ENCODE measurements at regions not wholly inside any gene's neighbourhood (a gene's known extent, or its start where the extent isn't known, plus 50 kb on each side); places are given as distances from the start of the nearest gene placed in this dataset.

GRCh38 chr2:71786291-71787107 lies 333.1 kb downstream of the DYSF start:
- no peaks in the 10 kb centered on the region for H3K9me3 ChIP-seq (replicated peaks; ENCODE audit: insufficient read depth, low read length)
- H3K79me2 ChIP-seq (ENCODE audit: low read length), result no peaks in the 10 kb centered on the region
- H2AFZ ChIP-seq (ENCODE audit: low read length), result no peak overlapping the region
- no peaks in the 10 kb centered on the region for H3K9me2 ChIP-seq (replicated peaks; ENCODE audit: insufficient read depth, low read length)
- no peaks in the 10 kb centered on the region for H4K20me1 ChIP-seq (ENCODE audit: insufficient read depth, low read length)
- DNase-seq, result no peak
- H3K36me3 ChIP-seq (replicated peaks; ENCODE audit: insufficient read depth, low read length), result no peaks in the 10 kb centered on the region
- no peak overlapping the region for H3K4me2 ChIP-seq (ENCODE audit: low read depth, low read length)
- no peak overlapping the region for H3K4me3 ChIP-seq (ENCODE audit: low read length)
- H3K4me1 ChIP-seq (ENCODE audit: low read length), result no peaks in the 10 kb centered on the region
- no peak overlapping the region for H3K27ac ChIP-seq (ENCODE audit: low read length)
- H3K9ac ChIP-seq (ENCODE audit: low read length), result no peak overlapping the region
- H3K27me3 ChIP-seq (replicated peaks; ENCODE audit: insufficient read depth, low read length), result no peaks in the 10 kb centered on the region
- H3F3A ChIP-seq (ENCODE audit: insufficient read depth, low read length), result no peaks in the 10 kb centered on the region
- TF ChIP-seq EZH2 (optimal IDR thresholded peaks at IDR 0.05; ENCODE audit: low read depth, low read length) (no peak), EZH2phosphoT487 (IDR thresholded peaks at IDR 0.05; ENCODE audit: low read length) (no peak), CTCF (IDR thresholded peaks at IDR 0.05; ENCODE audit: low read length) (no peak)

GRCh38 chr2:71785516-71785981 lies 332.2 kb downstream of the DYSF start:
- Histone ChIP-seq H3K9me2 (replicated peaks; ENCODE audit: insufficient read depth, low read length) (no peaks in the 10 kb centered on the region), H2AFZ (ENCODE audit: low read length) (no peak overlapping the region), H3K27ac (ENCODE audit: low read length) (no peak overlapping the region), H4K20me1 (ENCODE audit: insufficient read depth, low read length) (no peaks in the 10 kb centered on the region), H3K4me1 (ENCODE audit: low read length) (no peaks in the 10 kb centered on the region), H3F3A (ENCODE audit: insufficient read depth, low read length) (no peaks in the 10 kb centered on the region), H3K27me3 (replicated peaks; ENCODE audit: insufficient read depth, low read length) (no peaks in the 10 kb centered on the region), H3K9ac (ENCODE audit: low read length) (no peak overlapping the region), H3K36me3 (replicated peaks; ENCODE audit: insufficient read depth, low read length) (no peaks in the 10 kb centered on the region), H3K4me2 (ENCODE audit: low read depth, low read length) (no peak overlapping the region), H3K4me3 (ENCODE audit: low read length) (no peak overlapping the region), H3K79me2 (ENCODE audit: low read length) (no peaks in the 10 kb centered on the region), H3K9me3 (replicated peaks; ENCODE audit: insufficient read depth, low read length) (no peaks in the 10 kb centered on the region)
- no peak for DNase-seq
- TF ChIP-seq EZH2phosphoT487 (IDR thresholded peaks at IDR 0.05; ENCODE audit: low read length) (no peak), EZH2 (optimal IDR thresholded peaks at IDR 0.05; ENCODE audit: low read depth, low read length) (no peak), CTCF (IDR thresholded peaks at IDR 0.05; ENCODE audit: low read length) (no peak)

GRCh38 chr2:71784734-71785511 lies 331.6 kb downstream of the DYSF start:
- DNase-seq, result no peak
- H4K20me1 ChIP-seq (ENCODE audit: insufficient read depth, low read length), result no peaks in the 10 kb centered on the region
- no peak for TF ChIP-seq CTCF (IDR thresholded peaks at IDR 0.05; ENCODE audit: low read length)
- no peak for TF ChIP-seq EZH2 (optimal IDR thresholded peaks at IDR 0.05; ENCODE audit: low read depth, low read length)
- no peak for TF ChIP-seq EZH2phosphoT487 (IDR thresholded peaks at IDR 0.05; ENCODE audit: low read length)
- no peak overlapping the region for H3K27ac ChIP-seq (ENCODE audit: low read length)
- no peaks in the 10 kb centered on the region for H3K4me1 ChIP-seq (ENCODE audit: low read length)
- H3K27me3 ChIP-seq (replicated peaks; ENCODE audit: insufficient read depth, low read length), result no peaks in the 10 kb centered on the region
- no peak overlapping the region for H2AFZ ChIP-seq (ENCODE audit: low read length)
- no peaks in the 10 kb centered on the region for H3K9me3 ChIP-seq (replicated peaks; ENCODE audit: insufficient read depth, low read length)
- no peaks in the 10 kb centered on the region for H3K9me2 ChIP-seq (replicated peaks; ENCODE audit: insufficient read depth, low read length)
- H3K9ac ChIP-seq (ENCODE audit: low read length), result no peak overlapping the region
- H3K36me3 ChIP-seq (replicated peaks; ENCODE audit: insufficient read depth, low read length), result no peaks in the 10 kb centered on the region
- no peak overlapping the region for H3K4me3 ChIP-seq (ENCODE audit: low read length)
- H3F3A ChIP-seq (ENCODE audit: insufficient read depth, low read length), result no peaks in the 10 kb centered on the region
- no peak overlapping the region for H3K4me2 ChIP-seq (ENCODE audit: low read depth, low read length)
- H3K79me2 ChIP-seq (ENCODE audit: low read length), result no peaks in the 10 kb centered on the region

Measured in MM.1S (cell line).